Adrenal gland (tissue), 9 donors: ENCODE measurements at regions not wholly inside any gene's neighbourhood (a gene's known extent, or its start where the extent isn't known, plus 50 kb on each side); places are given as distances from the start of the nearest gene placed in this dataset.

ENCODE experiments used
- DNase-seq, 7 donors: peaks; one replicate each; pipeline ENCODE4 v3.0.0-alpha.2; 2019 to 2020
- H3K27ac ChIP-seq, 5 donors: fragments of 200-600 bp; sonication (generic) in 4 of 5; 1 replicate in 3 of 5; 2 replicates in 2 of 5; pipeline versions ENCODE4 v1.5.1 to v1.8.0; 2016 to 2020; ENCODE audit warnings: mild to moderate bottlenecking in 1 of 5
- H3K27me3 ChIP-seq: fragments of 200-600 bp; 2 replicates; pipeline ENCODE4 v1.8.0; 2021
- H3K36me3 ChIP-seq, 2 donors: fragments of 200-600 bp; replicated peaks in 1 of 2; 1 replicate in 1 of 2; 2 replicates in 1 of 2; pipeline versions ENCODE4 v1.5.1 to v1.8.0; 2018 to 2022
- H3K4me1 ChIP-seq, 2 donors: fragments of 200-600 bp; replicated peaks in 1 of 2; 1 replicate in 1 of 2; 2 replicates in 1 of 2; pipeline versions ENCODE4 v1.5.1 to v1.8.0; 2018 to 2021
- H3K4me3 ChIP-seq, 4 donors: fragments of 200-600 bp; sonication (generic) in 3 of 4; one replicate each; pipeline ENCODE4 v1.5.1; 2016 to 2018
- H3K9me3 ChIP-seq, 3 donors: fragments of 200-600 bp; sonication (generic) in 1 of 3; replicated peaks in 1 of 3; 1 replicate in 2 of 3; 2 replicates in 1 of 3; pipeline versions ENCODE4 v1.5.1 to v1.8.0; 2016 to 2021
- POLR2A ChIP-seq, 2 donors: fragments of 450-650 bp; IDR thresholded peaks; one replicate each; pipeline ENCODE4 v1.6.1; 2017; ENCODE audit warnings: antibody characterized with exemption in 2 of 2, mild to moderate bottlenecking in 2 of 2, moderate library complexity in 1 of 2
- WGBS, 4 donors: extraction: QIAGEN DNeasy Blood & Tissue Kit in 2 of 4; methylation state at CpG; one replicate each; pipeline versions ENCODE4 v1.1.5 to v1.1.7; 2013 to 2017; 5-methylcytosine and 5-hydroxymethylcytosine counted together
- intact Hi-C, 2 donors: fragments of 100-400 bp; cut with DNase I; formaldehyde crosslinking; loops; one replicate each; pipeline versions ENCODE4 v1.14.1 to v1.15.0; 2022 to 2023
- TF ChIP-seq, protein P1 (sequence below), 6 experiments: fragments of 450-650 bp in 4 of 6; fragments of 200-600 bp in 2 of 6; sonication (generic) in 1 of 6; IDR thresholded peaks; 1 replicate in 5 of 6; 2 replicates in 1 of 6; pipeline versions ENCODE4 v1.5.1 to v1.8.0; 2016 to 2021; ENCODE audit warnings: antibody characterized with exemption in 6 of 6, mild to moderate bottlenecking in 2 of 6, moderate library complexity in 1 of 6
- donor health status: healthy with polysubstance abuse.
- donor health status: Bipolar disorder and iron deficiency.
- donor health status: DM: yes; HTN: yes; CAD: no.
- donor health status: DM: no; HTN: no; CAD: no.
- donor health status: DM: no; HTN: no; CAD: no.

DNA sequence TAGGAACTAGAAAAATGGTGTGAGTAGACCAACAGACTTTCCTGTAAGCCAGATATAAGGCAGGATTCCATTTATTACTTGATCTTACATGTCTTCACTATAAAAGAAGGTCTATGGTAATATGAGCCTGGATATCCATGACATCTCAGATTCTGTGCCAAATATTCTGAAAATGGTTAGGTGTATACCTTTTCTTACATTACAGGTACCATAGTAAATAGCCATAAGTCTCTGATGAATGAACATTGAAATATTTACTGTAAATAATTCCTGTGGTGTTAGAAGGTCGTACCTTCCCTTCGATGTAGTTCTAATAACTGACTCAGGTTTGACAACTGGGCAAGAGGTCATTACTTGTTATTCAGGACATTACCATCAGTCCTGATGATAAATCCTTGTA lies 657.9 kb downstream of the BRINP3 start:
- no peaks in the 10 kb centered on the region for H3K27me3 ChIP-seq
- no peaks in the 10 kb centered on the region for H3K4me1 ChIP-seq
- 36 to 43% (median 39%) methylated on average over 2 of the region's 2 CpGs for WGBS, 4 donors
- H3K36me3 ChIP-seq: no peaks in the 10 kb centered on the region
- intact Hi-C loops: no loop called here
- H3K27ac ChIP-seq: no peak overlapping the region
- TF ChIP-seq POLR2A (IDR thresholded peaks at IDR 0.05): no peak
- TF ChIP-seq, protein P1, sequence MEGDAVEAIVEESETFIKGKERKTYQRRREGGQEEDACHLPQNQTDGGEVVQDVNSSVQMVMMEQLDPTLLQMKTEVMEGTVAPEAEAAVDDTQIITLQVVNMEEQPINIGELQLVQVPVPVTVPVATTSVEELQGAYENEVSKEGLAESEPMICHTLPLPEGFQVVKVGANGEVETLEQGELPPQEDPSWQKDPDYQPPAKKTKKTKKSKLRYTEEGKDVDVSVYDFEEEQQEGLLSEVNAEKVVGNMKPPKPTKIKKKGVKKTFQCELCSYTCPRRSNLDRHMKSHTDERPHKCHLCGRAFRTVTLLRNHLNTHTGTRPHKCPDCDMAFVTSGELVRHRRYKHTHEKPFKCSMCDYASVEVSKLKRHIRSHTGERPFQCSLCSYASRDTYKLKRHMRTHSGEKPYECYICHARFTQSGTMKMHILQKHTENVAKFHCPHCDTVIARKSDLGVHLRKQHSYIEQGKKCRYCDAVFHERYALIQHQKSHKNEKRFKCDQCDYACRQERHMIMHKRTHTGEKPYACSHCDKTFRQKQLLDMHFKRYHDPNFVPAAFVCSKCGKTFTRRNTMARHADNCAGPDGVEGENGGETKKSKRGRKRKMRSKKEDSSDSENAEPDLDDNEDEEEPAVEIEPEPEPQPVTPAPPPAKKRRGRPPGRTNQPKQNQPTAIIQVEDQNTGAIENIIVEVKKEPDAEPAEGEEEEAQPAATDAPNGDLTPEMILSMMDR (IDR thresholded peaks at IDR 0.05): no peak
- H3K4me3 ChIP-seq: no peak overlapping the region
- no peak for DNase-seq
- H3K9me3 ChIP-seq: no peaks in the 10 kb centered on the region

DNA sequence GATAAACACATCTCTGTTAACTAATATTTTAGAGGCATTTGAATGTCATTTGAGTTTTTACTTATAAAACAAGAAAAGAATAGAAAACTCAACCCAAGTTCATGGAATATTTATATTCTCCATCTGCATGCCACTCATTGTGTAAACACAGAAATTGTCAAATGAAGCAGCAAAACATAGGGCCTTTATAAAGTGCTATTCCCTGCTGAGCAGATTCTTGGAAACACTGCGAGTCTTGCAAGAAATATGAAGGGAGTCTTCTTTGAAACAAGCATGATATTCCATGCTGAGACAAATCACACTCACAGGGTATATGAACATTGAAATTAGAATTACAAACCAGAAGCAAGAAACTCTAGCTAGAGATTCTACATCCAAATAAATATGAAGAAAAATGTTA lies 655.8 kb downstream of the BRINP3 start:
- 0% methylated on average over 1 of the region's 1 CpG for WGBS, 4 donors
- Histone ChIP-seq H3K9me3 (no peaks in the 10 kb centered on the region), H3K27me3 (no peaks in the 10 kb centered on the region), H3K27ac (no peak overlapping the region), H3K36me3 (no peaks in the 10 kb centered on the region), H3K4me3 (no peak overlapping the region), H3K4me1 (no peaks in the 10 kb centered on the region)
- TF ChIP-seq, protein P1 (IDR thresholded peaks at IDR 0.05): no peak
- no peak for TF ChIP-seq POLR2A (IDR thresholded peaks at IDR 0.05)
- DNase-seq: no peak
- intact Hi-C loops: no loop called here

DNA sequence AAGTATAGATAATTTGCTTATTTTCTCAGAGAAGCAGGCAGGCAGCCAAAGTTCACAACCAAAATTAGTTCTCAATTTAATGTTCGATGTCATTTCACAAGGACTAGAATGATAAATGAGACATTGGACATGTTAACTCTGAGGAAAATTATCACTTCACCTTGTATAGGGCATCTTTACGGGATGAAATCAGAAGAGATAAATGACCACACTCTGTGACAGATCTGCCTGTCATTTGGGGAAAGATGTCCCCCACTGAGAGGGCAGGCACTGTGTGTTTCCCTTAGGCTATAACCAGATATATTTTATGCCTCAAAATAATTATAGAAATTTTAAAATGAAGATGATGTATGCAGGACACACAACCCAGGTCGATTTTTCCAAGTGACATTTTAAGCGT lies 642.9 kb downstream of the BRINP3 start:
- intact Hi-C loops: no loop called here
- Histone ChIP-seq H3K4me1 (no peaks in the 10 kb centered on the region), H3K36me3 (no peaks in the 10 kb centered on the region), H3K27me3 (no peaks in the 10 kb centered on the region), H3K27ac (no peak overlapping the region), H3K4me3 (no peak overlapping the region), H3K9me3 (no peaks in the 10 kb centered on the region)
- TF ChIP-seq, protein P1 (IDR thresholded peaks at IDR 0.05): no peak
- DNase-seq: no peak
- WGBS, 4 donors: 26 to 36% (median 32%) methylated on average over 4 of the region's 4 CpGs

DNA sequence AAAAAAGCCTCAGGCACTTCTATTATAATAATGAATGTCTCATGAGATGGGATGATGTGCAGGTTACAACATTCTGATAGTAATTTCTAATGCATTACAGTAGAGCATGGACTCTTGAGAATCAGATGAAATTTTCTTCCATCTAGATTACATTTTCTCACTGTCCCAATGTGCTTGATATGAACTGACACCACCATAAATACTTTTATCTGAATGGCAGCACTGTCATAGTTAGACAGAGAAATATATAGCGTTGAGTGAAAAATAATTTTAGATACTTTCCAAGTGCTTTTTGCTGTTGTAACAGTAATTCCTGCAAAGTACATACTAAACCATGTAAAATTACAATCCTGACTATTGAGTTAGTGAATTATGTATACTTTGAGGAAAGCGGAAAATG lies 630.1 kb downstream of the BRINP3 start:
- Histone ChIP-seq H3K4me3 (no peak overlapping the region), H3K27ac (no peak overlapping the region), H3K36me3 (no peaks in the 10 kb centered on the region), H3K27me3 (no peaks in the 10 kb centered on the region), H3K4me1 (no peaks in the 10 kb centered on the region), H3K9me3 (peaks cover 0 to 5% (median 0%) of the 10 kb centered on the region in 3 donors)
- intact Hi-C loops: no loop called here
- DNase-seq: no peak
- 86 to 95% (median 90%) methylated on average over 2 of the region's 2 CpGs for WGBS, 4 donors
- TF ChIP-seq POLR2A (IDR thresholded peaks at IDR 0.05): no peak
- TF ChIP-seq, protein P1 (IDR thresholded peaks at IDR 0.05): no peak
